GM21381 (cell line): ENCODE measurements at regions not wholly inside any gene's neighbourhood (a gene's known extent, or its start where the extent isn't known, plus 50 kb on each side); places are given as distances from the start of the nearest gene placed in this dataset.
"Not testable (repeated sequence)": the region's sequence is repeated elsewhere in the genome, so short reads cannot be mapped to it uniquely, and the experiment has no call there.

Source experiments
- ATAC-seq: cut with Tn5 transposase; IDR thresholded peaks from one replicate; pipeline ENCODE4 v1.9.1; 2021; ENCODE audit warnings: mild to moderate bottlenecking, moderate library complexity; ENCODE audit not compliant: unreplicated experiment

GRCh38 chr4:14404730-14405129 lies 597.6 kb upstream of the CPEB2 start:
- ATAC-seq, result no peak

GRCh38 chr4:14410516-14410915 lies 591.8 kb upstream of the CPEB2 start:
- ATAC-seq, result no peak

GRCh38 chr4:14415146-14415545 lies 587.1 kb upstream of the CPEB2 start:
- no peak for ATAC-seq

- ATAC-seq, result no peak
Measured at GRCh38 chr4:14419516-14419915, 582.8 kb upstream of the CPEB2 start.

- not testable (repeated sequence) for ATAC-seq
Measured at GRCh38 chr4:14426297-14426696, 576.0 kb upstream of the CPEB2 start.

- no peak for ATAC-seq
Measured at GRCh38 chr4:14428125-14428524, 574.2 kb upstream of the CPEB2 start.

- ATAC-seq, result no peak
Measured at GRCh38 chr4:14431155-14432134, 570.8 kb upstream of the CPEB2 start.

- no peak for ATAC-seq
Measured at GRCh38 chr4:14434483-14434882, 567.8 kb upstream of the CPEB2 start.

- no peak for ATAC-seq
Measured at GRCh38 chr4:14434916-14435315, 567.4 kb upstream of the CPEB2 start.

GRCh38 chr4:14441561-14441960 lies 560.7 kb upstream of the CPEB2 start:
- ATAC-seq, result no peak

- ATAC-seq, result no peak
Measured at GRCh38 chr4:14445882-14446281, 556.4 kb upstream of the CPEB2 start.

- no peak for ATAC-seq
Measured at GRCh38 chr4:14446311-14446710, 556.0 kb upstream of the CPEB2 start.

- ATAC-seq, result no peak
Measured at GRCh38 chr4:14446904-14447303, 555.4 kb upstream of the CPEB2 start.

- ATAC-seq, result no peak
Measured at GRCh38 chr4:14449308-14449707, 553.0 kb upstream of the CPEB2 start.

GRCh38 chr4:14452001-14452400 lies 550.3 kb upstream of the CPEB2 start:
- no peak for ATAC-seq

- ATAC-seq, result no peak
Measured at GRCh38 chr4:14452764-14453163, 549.5 kb upstream of the CPEB2 start.

- ATAC-seq, result no peak
Measured at GRCh38 chr4:14458463-14458862, 543.8 kb upstream of the CPEB2 start.

GRCh38 chr4:14465057-14465456 lies 537.2 kb upstream of the CPEB2 start:
- no peak for ATAC-seq

GRCh38 chr4:14465507-14465906 lies 536.8 kb upstream of the CPEB2 start:
- ATAC-seq, result no peak

GRCh38 chr4:14478504-14478903 lies 523.8 kb upstream of the CPEB2 start:
- ATAC-seq, result no peak

GRCh38 chr4:14496408-14496807 lies 505.9 kb upstream of the CPEB2 start:
- no peak for ATAC-seq

GRCh38 chr4:14496969-14497368 lies 505.3 kb upstream of the CPEB2 start:
- ATAC-seq, result no peak

- ATAC-seq, result no peak
Measured at GRCh38 chr4:14504162-14504561, 498.1 kb upstream of the CPEB2 start.
